ENCODE measurements at regions not wholly inside any gene's neighbourhood (a gene's known extent, or its start where the extent isn't known, plus 50 kb on each side); places are given as distances from the start of the nearest gene placed in this dataset.

GRCh38 chr20:54379893-54380584 lies 95.4 kb upstream of the DOK5 start:
- in situ Hi-C loops (cut with HindIII; ENCODE audit: low sequenced_read_pairs) = no loop called here
- no peak overlapping the region for H3K4me3 ChIP-seq (ENCODE audit: low read depth, low read length)
- TF ChIP-seq CTCF (IDR thresholded peaks at IDR 0.05; ENCODE audit: low read depth, low read length, missing control alignments) = no peak
- no peak for DNase-seq (ENCODE audit: low read depth)

- H3K4me3 ChIP-seq (ENCODE audit: low read depth, low read length) = no peak overlapping the region
- DNase-seq (ENCODE audit: low read depth) = no peak
- in situ Hi-C loops (cut with HindIII; ENCODE audit: low sequenced_read_pairs) = no loop called here
- no peak for TF ChIP-seq CTCF (IDR thresholded peaks at IDR 0.05; ENCODE audit: low read depth, low read length, missing control alignments)
Measured at GRCh38 chr20:54382419-54382818, 93.0 kb upstream of the DOK5 start.

GRCh38 chr20:54385746-54386145 lies 89.6 kb upstream of the DOK5 start:
- TF ChIP-seq CTCF (IDR thresholded peaks at IDR 0.05; ENCODE audit: low read depth, low read length, missing control alignments) = no peak
- in situ Hi-C loops (cut with HindIII; ENCODE audit: low sequenced_read_pairs) = no loop called here
- H3K4me3 ChIP-seq (ENCODE audit: low read depth, low read length) = no peak overlapping the region
- no peak for DNase-seq (ENCODE audit: low read depth)

- DNase-seq (ENCODE audit: low read depth) = no peak
- no peak for TF ChIP-seq CTCF (IDR thresholded peaks at IDR 0.05; ENCODE audit: low read depth, low read length, missing control alignments)
- in situ Hi-C loops (cut with HindIII; ENCODE audit: low sequenced_read_pairs) = no loop called here
- no peak overlapping the region for H3K4me3 ChIP-seq (ENCODE audit: low read depth, low read length)
Measured at GRCh38 chr20:54389596-54390280, 85.7 kb upstream of the DOK5 start.

- TF ChIP-seq CTCF (IDR thresholded peaks at IDR 0.05; ENCODE audit: low read depth, low read length, missing control alignments) = no peak
- no peak overlapping the region for H3K4me3 ChIP-seq (ENCODE audit: low read depth, low read length)
- in situ Hi-C loops (cut with HindIII; ENCODE audit: low sequenced_read_pairs) = no loop called here
- no peak for DNase-seq (ENCODE audit: low read depth)
Measured at GRCh38 chr20:54397292-54398140, 77.9 kb upstream of the DOK5 start.

GRCh38 chr20:54398814-54399213 lies 76.6 kb upstream of the DOK5 start:
- in situ Hi-C loops (cut with HindIII; ENCODE audit: low sequenced_read_pairs) = no loop called here
- H3K4me3 ChIP-seq (ENCODE audit: low read depth, low read length) = no peak overlapping the region
- no peak for TF ChIP-seq CTCF (IDR thresholded peaks at IDR 0.05; ENCODE audit: low read depth, low read length, missing control alignments)
- DNase-seq (ENCODE audit: low read depth) = no peak
